ENCODE measurements at regions not wholly inside any gene's neighbourhood (a gene's known extent, or its start where the extent isn't known, plus 50 kb on each side); places are given as distances from the start of the nearest gene placed in this dataset.
A peak's percentile ranks its signal among the peaks of the same experiment; 100 is the strongest.

GRCh38 chr5:10868956-10869355, 107.9 kb upstream of the DAP start:
- Mint-ChIP-seq H3K36me3 (ENCODE audit: insufficient read depth) (no peaks in the 10 kb centered on the region), H3K27me3 (peaks cover 59% of the 10 kb centered on the region), H3K27ac (ENCODE audit: low read depth) (no peak overlapping the region), H3K4me1 (no peaks in the 10 kb centered on the region), H3K4me3 (no peak overlapping the region), H3K9me3 (no peaks in the 10 kb centered on the region)
- DNase-seq (ENCODE audit: low spot score in 2 of 2) = no peak
- no peak for ATAC-seq (replicated peaks; ENCODE audit: extremely low read depth, poor library complexity, severe bottlenecking)

- Mint-ChIP-seq H3K4me1 (no peaks in the 10 kb centered on the region), H3K9me3 (no peaks in the 10 kb centered on the region), H3K4me3 (no peak overlapping the region), H3K27me3 (peaks cover 49% of the 10 kb centered on the region), H3K36me3 (ENCODE audit: insufficient read depth) (no peaks in the 10 kb centered on the region), H3K27ac (ENCODE audit: low read depth) (no peak overlapping the region)
- ATAC-seq (replicated peaks; ENCODE audit: extremely low read depth, poor library complexity, severe bottlenecking) = no peak
- no peak for DNase-seq (ENCODE audit: low spot score in 2 of 2)
Observed at GRCh38 chr5:10867389-10868303, 106.6 kb upstream of the DAP start.

GRCh38 chr5:10866913-10867312, 105.9 kb upstream of the DAP start:
- H3K4me3 Mint-ChIP-seq = no peak overlapping the region
- ATAC-seq (replicated peaks; ENCODE audit: extremely low read depth, poor library complexity, severe bottlenecking) (no peak), DNase-seq (ENCODE audit: low spot score in 2 of 2) (no peak)
- H3K36me3 Mint-ChIP-seq (ENCODE audit: insufficient read depth) = no peaks in the 10 kb centered on the region
- H3K27ac Mint-ChIP-seq (ENCODE audit: low read depth) = no peak overlapping the region
- peaks cover 48% of the 10 kb centered on the region for H3K27me3 Mint-ChIP-seq
- no peaks in the 10 kb centered on the region for H3K4me1 Mint-ChIP-seq
- H3K9me3 Mint-ChIP-seq = no peaks in the 10 kb centered on the region

- Mint-ChIP-seq H3K27ac (ENCODE audit: low read depth) (no peak overlapping the region), H3K4me3 (no peak overlapping the region), H3K36me3 (ENCODE audit: insufficient read depth) (no peaks in the 10 kb centered on the region), H3K4me1 (no peaks in the 10 kb centered on the region), H3K9me3 (no peaks in the 10 kb centered on the region), H3K27me3 (peaks cover 52% of the 10 kb centered on the region)
- DNase-seq (ENCODE audit: low spot score in 2 of 2) (peak in 1 of 2 donors; percentile 23), ATAC-seq (replicated peaks; ENCODE audit: extremely low read depth, poor library complexity, severe bottlenecking) (no peak)
Observed at GRCh38 chr5:10863763-10864383, 102.8 kb upstream of the DAP start.

- H3K36me3 Mint-ChIP-seq (ENCODE audit: insufficient read depth) = no peaks in the 10 kb centered on the region
- no peak overlapping the region for H3K4me3 Mint-ChIP-seq
- peaks cover 65% of the 10 kb centered on the region for H3K27me3 Mint-ChIP-seq
- no peak overlapping the region for H3K27ac Mint-ChIP-seq (ENCODE audit: low read depth)
- ATAC-seq (replicated peaks; ENCODE audit: extremely low read depth, poor library complexity, severe bottlenecking) (no peak), DNase-seq (ENCODE audit: low spot score in 2 of 2) (no peak)
- H3K4me1 Mint-ChIP-seq = no peaks in the 10 kb centered on the region
- H3K9me3 Mint-ChIP-seq = no peaks in the 10 kb centered on the region
Observed at GRCh38 chr5:10862085-10862484, 101.1 kb upstream of the DAP start.

- Mint-ChIP-seq H3K4me3 (no peak overlapping the region), H3K4me1 (no peaks in the 10 kb centered on the region), H3K9me3 (no peaks in the 10 kb centered on the region), H3K27me3 (peaks cover 62% of the 10 kb centered on the region), H3K27ac (ENCODE audit: low read depth) (no peak overlapping the region), H3K36me3 (ENCODE audit: insufficient read depth) (no peaks in the 10 kb centered on the region)
- no peak for DNase-seq (ENCODE audit: low spot score in 2 of 2)
- no peak for ATAC-seq (replicated peaks; ENCODE audit: extremely low read depth, poor library complexity, severe bottlenecking)
Observed at GRCh38 chr5:10861423-10861790, 100.4 kb upstream of the DAP start.

GRCh38 chr5:10860645-10861422, 99.8 kb upstream of the DAP start:
- no peaks in the 10 kb centered on the region for H3K9me3 Mint-ChIP-seq
- no peaks in the 10 kb centered on the region for H3K36me3 Mint-ChIP-seq (ENCODE audit: insufficient read depth)
- no peaks in the 10 kb centered on the region for H3K4me1 Mint-ChIP-seq
- DNase-seq (ENCODE audit: low spot score in 2 of 2) (no peak), ATAC-seq (replicated peaks; ENCODE audit: extremely low read depth, poor library complexity, severe bottlenecking) (no peak)
- H3K27me3 Mint-ChIP-seq = peaks cover 56% of the 10 kb centered on the region
- no peak overlapping the region for H3K27ac Mint-ChIP-seq (ENCODE audit: low read depth)
- H3K4me3 Mint-ChIP-seq = no peak overlapping the region

- Mint-ChIP-seq H3K27me3 (peaks cover 51% of the 10 kb centered on the region), H3K4me3 (no peak overlapping the region), H3K9me3 (no peaks in the 10 kb centered on the region), H3K4me1 (no peaks in the 10 kb centered on the region), H3K36me3 (ENCODE audit: insufficient read depth) (no peaks in the 10 kb centered on the region), H3K27ac (ENCODE audit: low read depth) (no peak overlapping the region)
- DNase-seq (ENCODE audit: low spot score in 2 of 2) = no peak
- no peak for ATAC-seq (replicated peaks; ENCODE audit: extremely low read depth, poor library complexity, severe bottlenecking)
Observed at GRCh38 chr5:10860196-10860543, 99.1 kb upstream of the DAP start.

GRCh38 chr5:10859393-10860195, 98.6 kb upstream of the DAP start:
- DNase-seq (ENCODE audit: low spot score in 2 of 2) = no peak
- no peak for ATAC-seq (replicated peaks; ENCODE audit: extremely low read depth, poor library complexity, severe bottlenecking)
- no peaks in the 10 kb centered on the region for H3K36me3 Mint-ChIP-seq (ENCODE audit: insufficient read depth)
- no peak overlapping the region for H3K4me3 Mint-ChIP-seq
- peaks cover 51% of the 10 kb centered on the region for H3K27me3 Mint-ChIP-seq
- no peak overlapping the region for H3K27ac Mint-ChIP-seq (ENCODE audit: low read depth)
- no peaks in the 10 kb centered on the region for H3K9me3 Mint-ChIP-seq
- no peaks in the 10 kb centered on the region for H3K4me1 Mint-ChIP-seq

- Mint-ChIP-seq H3K4me3 (no peak overlapping the region), H3K9me3 (no peaks in the 10 kb centered on the region), H3K27me3 (peaks cover 51% of the 10 kb centered on the region), H3K27ac (ENCODE audit: low read depth) (no peak overlapping the region), H3K4me1 (no peaks in the 10 kb centered on the region), H3K36me3 (ENCODE audit: insufficient read depth) (no peaks in the 10 kb centered on the region)
- ATAC-seq (replicated peaks; ENCODE audit: extremely low read depth, poor library complexity, severe bottlenecking) (no peak), DNase-seq (ENCODE audit: low spot score in 2 of 2) (no peak)
Observed at GRCh38 chr5:10858945-10859344, 97.9 kb upstream of the DAP start.

- no peak overlapping the region for H3K27ac Mint-ChIP-seq (ENCODE audit: low read depth)
Observed at GRCh38 chr5:10858307-10858706, 97.3 kb upstream of the DAP start.

GRCh38 chr5:10857338-10857733, 96.3 kb upstream of the DAP start:
- Mint-ChIP-seq H3K27me3 (peaks cover 45% of the 10 kb centered on the region), H3K27ac (ENCODE audit: low read depth) (no peak overlapping the region), H3K4me1 (no peaks in the 10 kb centered on the region), H3K4me3 (no peak overlapping the region), H3K36me3 (ENCODE audit: insufficient read depth) (no peaks in the 10 kb centered on the region), H3K9me3 (no peaks in the 10 kb centered on the region)
- ATAC-seq (replicated peaks; ENCODE audit: extremely low read depth, poor library complexity, severe bottlenecking) (no peak), DNase-seq (ENCODE audit: low spot score in 2 of 2) (no peak)

More at GRCh38 chr5:10858307-10858706, 97.3 kb upstream of the DAP start:
- H3K36me3 Mint-ChIP-seq (ENCODE audit: insufficient read depth) = no peaks in the 10 kb centered on the region
- H3K4me3 Mint-ChIP-seq = no peak overlapping the region
- H3K27me3 Mint-ChIP-seq = peaks cover 51% of the 10 kb centered on the region
- ATAC-seq (replicated peaks; ENCODE audit: extremely low read depth, poor library complexity, severe bottlenecking) (no peak), DNase-seq (ENCODE audit: low spot score in 2 of 2) (no peak)
- H3K9me3 Mint-ChIP-seq = no peaks in the 10 kb centered on the region
- no peaks in the 10 kb centered on the region for H3K4me1 Mint-ChIP-seq

Data from central memory CD8-positive, alpha-beta T cell (primary cell).